Kidney (tissue), 13 donors: ENCODE measurements at regions not wholly inside any gene's neighbourhood (a gene's known extent, or its start where the extent isn't known, plus 50 kb on each side); places are given as distances from the start of the nearest gene placed in this dataset.

Source experiments
- DNase-seq, 5 donors: peaks; one replicate each; pipeline ENCODE4 v3.0.0-alpha.2; 2013 to 2020
- FAIRE-seq: peaks from 2 replicates; lab custom pipeline; 2012; peaks lifted over from hg19 to GRCh38; lab: Jason Lieb, UNC
- H3K27ac ChIP-seq, 2 donors: one replicate each; pipeline ENCODE4 v1.7.0; 2013; ENCODE audit warnings: low read depth in 2 of 2, low read length in 2 of 2, inconsistent platforms in 1 of 2
- H3K27me3 ChIP-seq: one replicate; pipeline ENCODE4 v1.7.1; 2013; ENCODE audit warnings: low read length, inconsistent platforms; ENCODE audit not compliant: control insufficient read depth, insufficient read depth
- H3K36me3 ChIP-seq, 3 donors: one replicate each; pipeline versions ENCODE4 v1.7.0 to v1.7.1; 2013; ENCODE audit warnings: low read length in 3 of 3, control low read depth in 1 of 3, inconsistent platforms in 1 of 3; ENCODE audit not compliant: insufficient read depth in 3 of 3, control insufficient read depth in 2 of 3
- H3K4me1 ChIP-seq, 3 donors: one replicate each; pipeline versions ENCODE4 v1.7.0 to v1.7.1; 2013; ENCODE audit warnings: low read length in 3 of 3, inconsistent platforms in 1 of 3, low read depth in 1 of 3; ENCODE audit not compliant: control insufficient read depth in 2 of 3, insufficient read depth in 2 of 3
- H3K4me3 ChIP-seq, 3 donors: one replicate each; pipeline versions ENCODE4 v1.7.0 to v1.8.1; 2013; ENCODE audit warnings: low read length in 3 of 3, control low read depth in 1 of 3, inconsistent platforms in 1 of 3
- H3K9ac ChIP-seq, 3 donors: one replicate each; pipeline versions ENCODE4 v1.7.0 to v1.7.1; 2013; ENCODE audit warnings: low read length in 3 of 3, control low read depth in 1 of 3, inconsistent platforms in 1 of 3
- H3K9me3 ChIP-seq, 3 donors: one replicate each; pipeline versions ENCODE4 v1.7.0 to v1.7.1; 2013; ENCODE audit warnings: low read length in 3 of 3, control low read depth in 1 of 3, inconsistent platforms in 1 of 3; ENCODE audit not compliant: control insufficient read depth in 2 of 3, insufficient read depth in 1 of 3
- intact Hi-C: fragments of 100-400 bp; cut with DNase I; formaldehyde crosslinking; loops from one replicate; pipeline ENCODE4 v1.11.1; 2022
- TF ChIP-seq, protein P1 (sequence below): IDR thresholded peaks from 3 replicates; pipeline ENCODE4 v1.5.1; 2012; ENCODE audit warnings: mild to moderate bottlenecking, moderate library complexity, borderline replicate concordance; ENCODE audit not compliant: insufficient read depth; ENCODE audit errors: extremely low read depth
- donor health status: control.
- donor health status: control.
- donor health status: control.
- donor health status: control.
- donor health status: control.
- donor health status: DM: yes; HTN: yes; CAD: no.
- donor health status: Normal renal cell carcinoma (clear cell type).

DNA sequence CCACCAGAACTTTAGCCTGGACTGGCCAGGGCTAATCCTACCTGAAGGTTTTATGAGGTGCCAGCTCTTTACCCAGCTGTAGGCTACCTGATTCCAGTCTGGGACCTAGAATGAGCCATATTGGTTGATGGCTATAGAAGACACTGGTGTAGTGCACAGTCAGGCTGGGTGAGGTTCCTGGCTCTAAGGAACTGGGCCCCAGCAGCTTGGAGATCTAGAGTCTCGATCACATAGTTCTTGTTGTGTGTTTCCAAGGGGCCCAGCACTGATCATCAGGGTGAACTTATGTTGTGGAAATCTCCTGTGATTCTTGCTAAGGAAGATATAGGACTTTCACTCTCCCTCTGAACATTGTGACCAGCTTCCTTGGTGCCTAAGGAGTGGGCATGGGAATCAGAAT lies 236.3 kb downstream of the ZNF536 start:
- Histone ChIP-seq H3K9me3 (no peaks in the 10 kb centered on the region), H3K36me3 (no peaks in the 10 kb centered on the region), H3K27ac (no peak overlapping the region), H3K27me3 (no peaks in the 10 kb centered on the region), H3K4me1 (no peaks in the 10 kb centered on the region), H3K9ac (no peak overlapping the region), H3K4me3 (no peak overlapping the region)
- FAIRE-seq (no peak), DNase-seq (no peak)
- TF ChIP-seq, protein P1, sequence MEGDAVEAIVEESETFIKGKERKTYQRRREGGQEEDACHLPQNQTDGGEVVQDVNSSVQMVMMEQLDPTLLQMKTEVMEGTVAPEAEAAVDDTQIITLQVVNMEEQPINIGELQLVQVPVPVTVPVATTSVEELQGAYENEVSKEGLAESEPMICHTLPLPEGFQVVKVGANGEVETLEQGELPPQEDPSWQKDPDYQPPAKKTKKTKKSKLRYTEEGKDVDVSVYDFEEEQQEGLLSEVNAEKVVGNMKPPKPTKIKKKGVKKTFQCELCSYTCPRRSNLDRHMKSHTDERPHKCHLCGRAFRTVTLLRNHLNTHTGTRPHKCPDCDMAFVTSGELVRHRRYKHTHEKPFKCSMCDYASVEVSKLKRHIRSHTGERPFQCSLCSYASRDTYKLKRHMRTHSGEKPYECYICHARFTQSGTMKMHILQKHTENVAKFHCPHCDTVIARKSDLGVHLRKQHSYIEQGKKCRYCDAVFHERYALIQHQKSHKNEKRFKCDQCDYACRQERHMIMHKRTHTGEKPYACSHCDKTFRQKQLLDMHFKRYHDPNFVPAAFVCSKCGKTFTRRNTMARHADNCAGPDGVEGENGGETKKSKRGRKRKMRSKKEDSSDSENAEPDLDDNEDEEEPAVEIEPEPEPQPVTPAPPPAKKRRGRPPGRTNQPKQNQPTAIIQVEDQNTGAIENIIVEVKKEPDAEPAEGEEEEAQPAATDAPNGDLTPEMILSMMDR, result no peak
- intact Hi-C loops, result no loop called here
